GM19324 (cell line): ENCODE measurements at regions not wholly inside any gene's neighbourhood (a gene's known extent, or its start where the extent isn't known, plus 50 kb on each side); places are given as distances from the start of the nearest gene placed in this dataset.
A peak's percentile ranks its signal among the peaks of the same experiment; 100 is the strongest.

ENCODE experiments used
- ATAC-seq: cut with Tn5 transposase; IDR thresholded peaks from one replicate; pipeline ENCODE4 v1.9.1; 2021; ENCODE audit warnings: mild to moderate bottlenecking, moderate library complexity; ENCODE audit not compliant: unreplicated experiment, low FRiP score

DNA sequence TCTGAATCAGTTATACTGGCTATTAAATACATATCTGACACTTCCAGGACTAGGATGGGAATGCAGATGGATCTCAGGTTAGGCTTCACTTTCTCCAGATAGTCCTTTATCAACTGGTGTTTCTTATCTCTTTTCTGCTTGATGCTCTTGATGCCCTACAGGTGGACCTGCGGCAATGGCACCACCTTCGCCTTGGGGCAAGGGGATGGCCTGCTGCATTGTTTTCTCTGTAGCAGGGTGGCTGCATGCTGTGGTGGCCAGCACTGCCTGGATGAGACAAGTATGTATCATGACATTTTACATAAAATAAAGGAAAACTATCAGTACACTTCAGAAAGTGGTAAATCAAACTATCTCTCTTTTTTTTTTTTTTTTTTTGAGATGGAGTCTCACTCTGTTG, 217.7 kb upstream of the ZP4 start:
- no peak for ATAC-seq

DNA sequence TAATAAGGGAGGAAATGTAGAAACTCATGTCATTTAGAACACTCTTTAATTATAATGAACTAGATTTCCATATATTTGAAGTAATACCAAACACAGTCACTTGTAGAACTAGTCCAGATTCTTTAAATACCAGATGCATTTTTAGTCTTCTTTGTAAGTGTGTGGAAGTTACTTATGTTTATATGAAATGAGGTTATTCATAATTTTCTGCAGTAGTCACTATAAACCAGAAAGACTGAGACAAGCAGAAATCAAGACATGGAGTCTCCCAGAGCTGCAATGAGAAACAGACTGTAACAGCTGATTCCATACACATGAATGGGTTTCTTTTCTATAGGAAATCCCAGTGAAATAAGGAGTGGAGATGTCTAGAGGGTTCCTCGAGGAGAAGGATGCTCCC, 216.6 kb upstream of the ZP4 start:
- no peak for ATAC-seq

DNA sequence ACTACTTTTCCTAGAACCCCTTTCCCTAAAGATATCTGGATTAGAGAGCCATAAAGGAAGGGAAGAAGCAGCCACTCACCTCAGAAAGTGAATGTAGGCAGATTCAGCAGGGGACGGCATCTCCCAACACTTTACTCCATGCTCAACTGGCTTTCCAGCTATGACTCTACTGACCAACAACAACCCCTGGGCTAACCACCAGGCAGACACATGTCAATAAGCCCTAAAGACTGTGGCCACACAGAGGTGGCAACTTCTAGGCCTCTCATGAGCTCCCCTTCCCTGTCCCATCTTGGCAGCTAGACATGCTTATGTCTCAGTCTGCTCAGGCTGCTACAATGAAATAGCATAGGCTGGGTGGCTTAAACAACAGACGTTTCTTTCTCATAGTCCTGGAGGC, 214.0 kb upstream of the ZP4 start:
- ATAC-seq: no peak

DNA sequence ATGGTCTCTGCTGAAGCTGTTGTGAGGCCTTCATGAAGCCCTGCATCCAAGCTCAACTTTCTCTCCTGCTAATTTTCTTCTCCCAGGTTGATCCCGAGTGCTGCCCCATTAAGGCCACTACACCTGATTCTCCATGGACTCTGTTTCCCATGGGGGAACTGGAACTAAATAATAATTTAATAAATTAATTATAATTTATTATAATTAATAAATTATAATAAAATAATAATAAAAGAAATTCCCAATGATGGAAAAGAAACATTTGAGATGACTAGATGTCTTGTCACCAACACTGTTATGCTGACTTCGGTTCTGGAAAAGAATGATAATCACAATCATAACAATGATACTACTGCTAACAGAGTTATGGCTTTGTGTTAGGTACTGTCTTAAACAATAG, 211.2 kb upstream of the ZP4 start:
- no peak for ATAC-seq

DNA sequence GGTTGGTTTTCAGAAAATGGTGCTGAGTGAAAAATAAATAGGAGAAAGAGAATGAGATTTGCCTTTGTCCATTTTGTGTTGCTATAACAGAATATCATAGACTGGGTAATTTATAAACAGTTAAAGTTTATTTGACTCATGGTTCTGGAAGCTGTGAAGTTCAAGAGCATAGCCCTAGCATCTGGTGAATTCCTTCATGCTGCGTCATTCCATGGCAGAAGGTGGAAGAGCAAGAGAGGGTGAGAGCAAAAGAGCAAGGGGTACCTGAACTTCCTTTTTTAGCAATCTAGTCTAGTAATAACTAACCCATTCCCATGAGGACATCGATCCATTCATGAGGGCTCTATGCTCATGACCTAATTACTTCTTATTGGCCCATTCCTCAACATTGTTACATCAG, 209.1 kb upstream of the ZP4 start:
- no peak for ATAC-seq

DNA sequence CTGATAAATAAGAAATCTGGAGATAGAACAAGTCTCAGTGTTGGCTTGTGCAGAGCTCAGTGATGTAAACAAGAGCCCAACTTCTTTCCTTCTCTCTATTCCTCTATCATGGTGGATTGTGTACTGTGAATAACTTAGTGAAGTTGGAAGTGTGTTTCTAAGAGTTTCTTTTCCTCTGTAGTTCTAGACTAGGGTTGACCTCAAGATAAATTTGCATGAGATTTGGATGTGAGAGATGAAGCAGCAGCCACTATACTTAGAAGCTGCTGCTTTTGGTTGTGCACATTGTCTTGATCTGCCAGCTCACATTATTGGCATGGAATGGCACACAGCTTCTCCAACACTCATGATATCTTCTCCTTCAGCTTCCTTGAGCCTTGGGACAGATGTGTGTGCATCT, 198.9 kb upstream of the ZP4 start:
- ATAC-seq: no peak

DNA sequence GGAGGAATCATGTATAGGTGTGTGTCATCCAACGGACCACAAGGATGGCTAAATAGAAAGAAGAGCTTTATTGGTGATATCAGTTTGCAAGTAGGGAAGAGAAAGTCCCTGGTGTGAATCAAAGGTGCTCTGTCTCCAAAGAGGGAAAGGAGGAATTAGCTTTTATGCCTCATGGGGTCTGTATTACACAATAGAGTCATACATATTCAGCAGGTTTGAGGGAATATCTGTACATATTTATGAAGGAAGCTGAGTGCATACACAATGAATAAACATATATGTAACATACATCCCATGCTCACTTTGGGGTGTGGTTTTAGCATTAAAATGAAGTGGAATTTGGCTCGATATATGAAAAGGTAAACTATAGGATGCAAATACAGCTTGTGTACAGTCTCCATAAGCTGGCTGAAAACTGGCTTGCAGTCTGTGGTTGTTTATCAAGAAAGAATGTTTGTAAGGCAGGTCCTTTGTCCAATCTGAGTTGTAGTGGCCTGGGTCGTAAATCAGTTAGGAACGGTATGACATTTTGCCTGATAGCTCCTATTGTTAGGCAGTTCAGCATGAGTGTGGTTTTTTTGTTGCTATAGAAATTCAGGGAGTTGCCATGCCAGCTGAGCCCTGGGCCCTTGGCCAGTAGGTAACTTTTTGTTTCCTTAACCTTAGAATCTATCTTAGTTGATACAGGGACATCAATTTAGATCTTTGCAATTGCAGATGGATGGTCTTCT, 198.0 kb upstream of the ZP4 start:
- no peak for ATAC-seq

DNA sequence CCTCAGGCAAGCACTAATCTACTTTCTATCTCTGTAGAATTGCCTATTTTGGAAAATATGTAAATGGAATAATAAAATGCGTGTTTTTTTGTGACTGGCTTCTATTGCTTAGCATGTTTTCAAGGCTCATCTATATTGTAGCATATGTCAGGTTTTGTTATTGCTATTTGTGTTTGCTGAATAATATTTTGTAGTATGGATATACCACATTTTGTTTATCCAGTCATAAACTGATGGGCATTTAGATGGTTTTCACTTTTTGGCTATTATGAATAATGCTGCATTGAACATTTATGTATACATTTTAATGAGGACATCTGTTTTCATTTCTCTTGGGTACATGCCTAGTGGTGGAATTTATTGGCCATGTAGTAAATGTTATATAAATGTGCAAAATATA, 183.3 kb upstream of the ZP4 start:
- no peak for ATAC-seq

DNA sequence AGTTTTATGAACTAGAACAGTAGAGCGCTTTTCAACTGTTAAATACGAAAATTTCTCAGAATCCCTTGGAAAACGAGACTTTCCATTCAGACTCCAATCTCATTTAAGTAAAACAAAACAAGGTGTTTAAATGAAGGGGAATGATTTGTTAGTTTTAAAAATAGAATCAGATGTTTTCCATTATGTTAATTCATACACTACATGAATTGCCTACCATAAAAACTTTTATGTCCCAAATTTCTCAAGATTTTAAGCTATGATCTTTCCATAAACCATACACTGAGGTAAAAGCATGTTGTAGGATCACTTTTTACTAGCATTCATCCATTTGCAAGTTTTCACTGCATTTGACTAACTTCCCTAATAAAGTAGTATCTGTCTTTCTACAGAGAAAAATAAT, 180.3 kb upstream of the ZP4 start:
- no peak for ATAC-seq

DNA sequence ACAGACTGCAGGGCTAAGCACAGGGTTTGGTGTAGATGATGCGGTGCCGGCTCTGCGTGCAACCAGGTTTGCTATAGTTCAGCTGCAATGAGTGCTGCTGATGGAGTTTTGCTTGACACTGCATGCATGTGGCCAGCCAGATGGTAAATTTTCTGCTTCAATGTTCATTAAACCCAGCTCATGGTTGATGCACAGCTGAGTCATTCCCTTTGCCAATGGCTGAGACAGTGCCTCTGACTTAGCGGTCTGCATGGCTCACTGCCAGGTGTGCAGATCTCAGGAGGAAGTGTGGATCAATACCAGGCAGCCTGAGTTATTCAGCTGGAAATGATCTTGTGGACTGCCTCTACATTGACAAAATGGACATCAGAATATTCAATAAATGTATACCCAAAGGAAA, 172.7 kb upstream of the ZP4 start:
- ATAC-seq: no peak

DNA sequence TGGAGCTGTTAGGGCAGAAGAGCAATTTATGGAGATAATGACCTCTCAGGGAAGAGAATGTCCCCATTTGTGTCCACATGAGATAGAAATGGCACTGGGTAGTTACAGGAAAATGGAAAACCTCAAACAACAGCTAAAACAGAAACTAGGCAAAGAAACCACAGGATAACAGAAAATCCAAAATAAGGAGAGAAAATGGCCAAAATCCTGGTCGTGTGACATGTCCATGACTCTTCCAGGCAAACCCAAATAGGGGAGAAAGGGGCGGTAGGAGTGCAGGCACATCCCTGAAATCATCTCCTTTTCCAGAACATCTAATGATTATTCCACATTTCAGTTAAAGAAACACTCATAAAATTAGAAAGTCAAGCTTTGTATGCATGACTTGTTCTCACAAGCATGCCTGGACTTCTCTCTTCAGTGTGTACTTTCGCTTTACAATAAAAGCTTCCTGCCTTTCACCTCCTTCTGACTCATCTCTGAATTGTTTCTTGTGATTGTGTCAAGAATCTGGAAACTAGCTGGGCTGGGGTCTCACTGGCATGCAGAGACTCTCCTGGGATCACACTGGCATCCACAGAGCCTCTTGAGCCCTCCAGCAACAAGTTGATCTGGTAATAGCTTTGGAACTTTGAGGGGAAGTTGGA, 171.4 kb upstream of the ZP4 start:
- ATAC-seq: no peak

DNA sequence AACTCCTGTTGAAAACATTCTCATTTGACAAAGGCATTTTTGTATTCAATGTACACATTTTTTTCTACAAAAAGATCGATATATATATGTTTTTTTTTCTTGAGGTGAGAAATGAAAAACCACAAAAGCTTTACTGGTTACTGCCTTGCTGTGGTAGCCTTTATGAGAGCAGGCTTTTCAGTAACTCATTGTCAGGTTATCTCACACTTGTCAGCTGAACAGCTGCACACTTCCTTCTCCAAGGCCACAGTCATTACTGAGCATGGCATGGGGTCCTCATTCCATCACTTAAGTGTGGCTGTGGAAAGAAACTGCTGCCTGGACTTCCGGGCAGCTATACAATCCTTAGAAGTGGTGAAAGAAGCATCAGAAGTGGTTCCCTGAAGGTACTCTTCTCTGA, 169.3 kb upstream of the ZP4 start:
- ATAC-seq: peak; percentile 45

DNA sequence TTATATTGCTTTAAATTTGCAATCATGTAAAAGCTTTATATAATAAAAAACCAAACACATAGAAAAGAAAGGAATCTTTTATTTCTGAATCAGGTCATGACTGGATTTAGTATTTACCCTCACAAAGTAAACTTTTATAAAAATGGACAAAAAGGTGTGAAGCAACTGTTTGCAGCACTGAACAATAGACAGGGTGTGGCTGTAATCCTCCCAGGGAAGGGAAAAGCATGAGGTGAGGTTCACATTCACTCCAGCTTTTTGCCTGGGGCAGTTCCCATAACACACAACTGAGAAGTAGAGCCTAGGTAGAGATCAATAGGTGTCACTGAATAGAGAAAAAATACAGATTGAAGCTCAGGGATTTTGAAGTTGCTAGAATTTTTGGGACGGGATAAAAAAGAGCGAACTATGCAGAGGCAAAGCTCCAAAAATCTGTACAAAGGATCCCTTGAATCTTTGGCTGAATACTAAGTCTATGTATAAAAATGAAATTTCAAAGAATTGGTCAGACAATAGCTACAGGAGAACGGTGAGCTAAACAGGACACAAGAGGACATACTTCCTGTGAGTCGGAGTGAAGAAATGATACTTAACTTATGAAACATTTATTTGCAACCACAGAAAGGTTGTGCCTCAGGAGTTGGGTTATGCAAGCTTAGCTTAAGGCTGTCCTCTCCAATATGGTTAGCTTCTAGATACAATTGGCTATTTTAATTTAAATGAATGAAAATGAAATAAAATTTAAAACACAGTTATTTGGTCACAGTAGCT, 162.0 kb upstream of the ZP4 start:
- ATAC-seq: no peak

DNA sequence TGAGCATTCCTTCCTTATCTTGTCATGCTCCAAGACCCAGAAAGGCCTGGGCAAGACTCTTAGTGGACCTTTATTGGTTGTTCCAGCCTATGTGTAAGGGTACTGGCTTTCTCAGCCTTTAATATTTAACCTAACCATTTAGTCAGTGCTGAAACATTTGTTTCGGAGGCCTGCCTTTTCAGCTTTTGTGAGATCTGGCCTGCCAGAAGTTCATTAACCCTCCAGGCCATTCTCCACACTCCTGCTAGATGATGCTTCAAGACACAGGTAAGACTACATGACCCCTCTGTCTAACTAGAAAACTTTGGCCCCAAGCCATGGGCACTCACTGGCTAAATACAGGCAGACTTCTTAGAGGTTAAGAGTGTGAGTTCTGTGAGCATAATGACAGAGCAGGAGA, 138.4 kb upstream of the ZP4 start:
- ATAC-seq: no peak

DNA sequence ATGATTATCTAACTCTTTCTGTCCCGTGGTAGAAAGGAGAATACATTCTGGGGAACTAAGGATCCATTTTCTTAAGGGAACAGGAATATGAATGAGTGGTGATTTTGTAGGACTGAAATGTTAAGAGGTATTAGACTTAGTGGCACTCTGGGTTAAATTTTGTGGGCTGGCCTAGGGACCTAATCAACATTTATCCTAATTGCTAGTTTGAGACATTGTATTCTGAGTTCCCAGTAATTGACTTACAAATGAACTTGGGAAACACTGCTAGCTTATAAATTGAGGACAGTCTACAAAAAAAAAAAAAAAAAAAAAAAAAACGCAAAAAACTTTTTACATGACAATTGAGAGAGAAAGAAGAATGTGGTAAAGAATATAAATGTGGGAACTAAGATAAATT, 136.6 kb upstream of the ZP4 start:
- no peak for ATAC-seq

DNA sequence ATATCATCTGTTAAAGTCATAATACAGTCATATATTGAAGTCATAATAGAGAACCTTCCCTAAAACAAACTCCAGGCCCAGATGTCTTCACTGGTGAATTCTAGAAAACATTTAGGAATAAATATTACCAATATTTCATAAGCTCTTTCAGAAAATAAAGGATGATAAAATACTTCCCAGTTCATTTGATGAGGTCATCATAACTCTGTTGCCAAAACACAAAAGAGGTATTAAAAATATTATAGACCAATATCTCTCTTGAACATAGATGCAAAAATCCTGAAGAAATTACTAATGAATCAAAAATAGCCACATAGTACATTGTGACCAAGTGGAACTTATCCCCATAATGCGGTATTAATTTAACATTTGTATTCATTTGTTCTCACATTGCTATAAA, 132.4 kb upstream of the ZP4 start:
- no peak for ATAC-seq

DNA sequence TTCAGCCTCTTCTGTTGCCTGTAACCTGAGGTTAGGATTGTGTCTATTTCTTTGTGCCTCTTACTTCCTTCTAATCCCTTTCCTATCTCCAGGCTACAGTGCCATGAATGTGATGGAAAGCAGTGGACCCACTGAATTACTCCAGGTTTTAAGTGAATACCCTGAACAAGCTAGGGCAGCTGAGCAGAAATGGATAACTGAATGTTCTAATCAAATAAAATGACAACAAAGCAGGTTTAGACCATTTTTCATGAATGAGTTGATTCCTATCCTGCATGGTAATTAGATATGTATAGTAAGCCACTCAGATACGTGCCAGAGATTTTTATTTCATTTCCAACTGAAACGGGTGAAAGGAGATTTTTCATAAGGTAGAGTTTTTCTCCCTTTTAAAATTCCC, 127.5 kb upstream of the ZP4 start:
- ATAC-seq: no peak

DNA sequence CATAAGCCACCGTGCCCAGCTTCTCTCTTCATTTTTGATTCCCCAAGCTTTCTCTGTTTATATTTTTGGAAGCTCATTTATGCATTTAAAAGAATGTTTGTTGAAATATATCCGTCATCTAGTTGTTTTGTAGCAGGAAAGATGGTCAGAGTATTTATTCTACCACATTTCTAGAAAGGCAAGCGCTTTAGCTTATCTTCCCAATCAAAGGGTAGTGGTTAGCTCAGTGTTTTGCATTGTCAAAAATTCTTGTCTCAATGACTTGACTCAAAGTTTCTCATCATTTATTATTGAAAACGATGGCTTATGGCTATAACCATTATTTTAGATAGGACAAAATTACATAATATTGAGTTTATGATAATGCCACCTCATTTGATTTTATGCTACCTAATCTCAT, 116.1 kb upstream of the ZP4 start:
- no peak for ATAC-seq

DNA sequence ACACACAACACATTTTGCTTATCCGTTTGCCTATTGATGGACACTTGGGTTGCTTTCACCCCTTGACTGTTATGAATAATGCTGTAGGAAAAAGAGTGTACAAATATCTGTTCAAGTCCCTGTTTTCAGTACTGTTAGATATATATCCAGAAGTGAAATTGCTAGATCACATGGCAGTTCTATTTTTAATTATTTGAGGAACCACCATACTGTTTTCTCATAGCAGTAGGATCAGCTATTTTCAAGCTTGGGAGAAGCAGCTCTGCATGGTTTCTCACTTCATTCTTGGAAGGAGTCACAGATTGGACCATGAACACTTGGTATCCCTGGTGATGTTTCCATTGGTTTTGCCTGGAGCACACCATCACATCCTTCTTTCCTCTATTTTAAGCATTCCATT, 114.4 kb upstream of the ZP4 start:
- ATAC-seq: no peak

DNA sequence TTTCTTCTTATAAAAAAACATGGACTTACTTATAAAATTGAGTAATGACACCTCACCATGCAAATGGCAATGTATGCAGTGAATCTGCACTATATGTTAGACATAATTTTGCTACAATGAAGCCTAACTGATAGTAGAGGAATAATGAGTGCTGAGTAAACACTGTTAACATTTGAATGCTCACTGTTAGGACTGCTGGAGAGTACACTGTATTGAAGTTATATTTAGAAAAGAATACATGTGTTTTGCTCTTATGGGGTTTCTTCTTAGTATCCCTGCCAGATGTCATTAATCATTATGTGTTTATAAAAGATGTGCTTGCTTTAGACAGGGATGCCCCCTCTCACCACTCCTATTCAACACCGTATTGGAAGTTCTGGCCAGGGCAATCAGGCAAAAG, 111.1 kb upstream of the ZP4 start:
- ATAC-seq: no peak

DNA sequence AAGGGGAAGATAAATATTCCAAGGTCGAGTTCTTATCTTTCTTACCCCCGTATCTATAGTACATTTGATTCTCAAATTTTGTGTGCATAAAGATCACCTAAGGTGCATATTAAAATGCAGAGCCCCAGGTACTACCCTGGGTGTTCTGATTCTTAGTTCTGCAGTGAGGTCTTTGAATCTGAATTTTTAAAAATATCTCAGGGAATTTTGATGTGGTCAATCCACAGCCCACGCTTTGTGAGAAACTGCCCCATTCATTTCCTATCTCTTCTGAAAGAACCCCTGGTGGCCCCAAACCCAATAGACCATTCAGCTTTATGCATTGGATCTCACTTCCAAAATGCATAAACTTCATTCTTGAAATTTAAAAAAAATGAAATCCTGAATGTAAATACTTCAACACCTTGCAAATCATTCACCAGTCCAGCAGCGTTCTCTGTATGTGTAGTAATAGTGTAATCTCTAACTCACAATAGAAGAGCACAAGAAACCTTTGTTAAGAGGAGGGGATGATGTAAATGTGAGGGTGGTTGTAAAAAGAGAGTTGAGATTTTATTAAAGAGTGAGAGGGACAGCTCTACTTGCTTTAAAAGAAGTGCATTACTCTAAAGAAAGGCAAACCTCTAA, 108.8 kb upstream of the ZP4 start:
- ATAC-seq: no peak
